Stimulated activated CD8-positive, alpha-beta memory T cell treated with anti-CD3 and anti-CD28 coated beads, Interleukin-12 subunit alpha, Interleukin-12 subunit beta, amount 100 ng/mL, for 24 hours (primary cell): ENCODE measurements at regions not wholly inside any gene's neighbourhood (a gene's known extent, or its start where the extent isn't known, plus 50 kb on each side); places are given as distances from the start of the nearest gene placed in this dataset.
A peak's percentile ranks its signal among the peaks of the same experiment; 100 is the strongest.
"Not testable (repeated sequence)": the region's sequence is repeated elsewhere in the genome, so short reads cannot be mapped to it uniquely, and the experiment has no call there.

Experiments used
- DNase-seq: peaks from one replicate; pipeline ENCODE4 v3.0.0-alpha.2; 2020; ENCODE audit errors: extremely low read depth

- no peak for DNase-seq
Observed at GRCh38 chr17:27209316-27209715, 84.6 kb upstream of the WSB1 start.

DNA sequence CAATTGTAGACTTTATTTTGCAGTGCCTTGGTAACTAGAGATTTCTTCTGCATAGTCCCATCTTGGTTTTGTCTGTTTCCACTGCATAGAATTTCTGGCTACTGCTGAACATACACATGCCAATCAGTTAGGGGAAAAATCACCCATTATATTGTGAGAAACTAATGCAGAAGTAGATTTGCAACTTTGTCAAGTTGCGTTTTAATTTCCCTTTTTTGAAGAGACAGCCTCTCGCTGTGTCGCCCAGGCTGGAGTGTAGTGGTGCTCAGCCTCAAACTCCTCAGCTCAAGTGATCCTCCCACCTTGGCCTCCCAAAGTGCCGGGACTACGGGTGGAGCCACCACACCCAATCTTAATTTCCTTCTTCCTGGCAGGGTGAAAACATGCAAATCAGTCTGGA lies 83.1 kb upstream of the WSB1 start:
- DNase-seq, result not testable (repeated sequence)

- DNase-seq, result no peak
Observed at GRCh38 chr17:27216836-27217235, 77.1 kb upstream of the WSB1 start.

- DNase-seq, result no peak
Observed at GRCh38 chr17:27217631-27218030, 76.3 kb upstream of the WSB1 start.

GRCh38 chr17:27218041-27218440 lies 75.9 kb upstream of the WSB1 start:
- no peak for DNase-seq

- DNase-seq, result no peak
Observed at GRCh38 chr17:27218719-27219488, 75.0 kb upstream of the WSB1 start.

DNA sequence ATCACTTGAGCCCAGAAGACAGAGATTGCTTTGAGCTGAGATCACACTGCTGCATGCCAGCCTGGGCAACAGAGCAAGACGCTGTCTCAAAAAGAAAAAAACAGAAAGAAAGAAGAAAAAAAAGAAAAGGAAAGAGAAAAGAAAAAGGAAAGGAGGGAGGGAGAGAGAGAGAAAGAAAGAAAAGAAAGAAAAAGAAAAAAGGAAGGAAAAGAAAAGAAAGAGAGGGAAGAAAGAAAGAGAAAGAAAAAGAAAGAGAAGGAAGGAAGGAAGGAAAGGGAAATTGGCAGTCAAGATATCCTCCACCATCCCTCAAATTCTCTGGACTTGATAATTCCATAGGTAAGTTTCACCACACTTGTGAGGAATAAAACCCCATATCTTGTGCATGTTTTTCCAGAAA lies 71.4 kb upstream of the WSB1 start:
- no peak for DNase-seq

DNA sequence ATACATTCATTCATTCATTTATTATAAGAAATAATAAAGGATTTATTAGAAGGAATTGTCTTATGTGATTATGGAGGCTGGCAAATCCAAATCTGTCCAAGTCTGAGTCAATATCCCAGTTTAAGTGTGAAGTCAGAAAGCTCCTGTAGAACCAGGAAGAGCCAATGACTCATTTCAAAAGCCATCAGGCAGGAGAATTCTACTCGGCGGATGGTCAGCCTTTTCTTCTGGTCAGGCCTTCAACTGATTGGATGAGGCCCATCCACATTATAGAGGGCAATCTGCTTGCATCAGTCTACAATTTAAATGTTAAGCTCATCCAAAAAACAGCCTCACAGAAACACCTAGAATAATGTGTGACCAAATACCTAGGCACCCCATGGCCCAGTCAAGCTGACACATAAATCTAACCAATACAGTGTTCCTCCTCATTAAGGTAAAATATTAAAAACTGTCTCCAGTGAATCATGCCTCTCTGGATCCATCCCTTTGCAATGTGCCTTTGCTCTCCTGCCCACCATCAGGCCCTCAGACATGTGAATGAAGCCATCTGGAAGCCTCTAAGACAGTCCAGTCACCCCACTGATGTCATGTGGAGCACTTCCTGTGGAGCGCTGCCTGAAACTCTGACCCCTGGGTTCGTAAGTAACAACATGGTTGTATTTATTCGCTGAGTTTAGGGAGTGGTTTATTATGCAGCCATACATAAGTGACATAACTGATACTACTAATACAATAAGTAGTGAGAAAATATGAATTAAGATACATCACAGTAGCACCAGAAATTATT lies 69.2 kb upstream of the WSB1 start:
- no peak for DNase-seq

DNA sequence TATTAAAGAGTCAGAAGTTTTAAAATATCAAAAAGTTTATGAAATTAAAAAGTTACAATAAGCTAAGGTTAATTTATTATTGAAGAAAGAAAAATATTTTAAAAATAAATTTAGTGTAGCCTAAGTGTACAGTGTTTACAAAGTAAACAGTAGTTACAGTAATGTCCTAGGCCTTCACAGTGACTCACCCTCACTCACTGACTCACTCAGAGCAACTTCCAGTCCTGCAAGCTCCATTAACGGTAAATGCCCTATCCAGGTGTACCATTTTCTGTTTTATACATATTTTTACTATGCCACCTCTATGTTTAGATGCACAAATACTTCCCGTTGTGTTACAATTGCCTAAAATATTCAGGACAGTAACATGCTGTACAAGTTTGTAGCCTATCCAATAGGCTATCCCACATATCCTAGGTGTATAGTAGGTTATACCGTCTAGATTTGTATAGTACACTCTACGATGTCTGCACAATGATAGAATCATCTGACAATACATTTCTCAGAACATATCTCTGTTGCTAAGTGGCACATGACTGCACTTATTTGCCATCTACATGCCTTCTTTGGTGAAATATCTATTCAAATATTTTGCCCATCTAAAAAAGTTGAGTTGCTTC lies 67.2 kb upstream of the WSB1 start:
- DNase-seq, result no peak

GRCh38 chr17:27230996-27231395 lies 62.9 kb upstream of the WSB1 start:
- no peak for DNase-seq

- DNase-seq, result no peak
Observed at GRCh38 chr17:27232328-27232727, 61.6 kb upstream of the WSB1 start.

- DNase-seq, result no peak
Observed at GRCh38 chr17:27233059-27233458, 60.9 kb upstream of the WSB1 start.

- DNase-seq, result no peak
Observed at GRCh38 chr17:27233776-27234175, 60.1 kb upstream of the WSB1 start.

DNA sequence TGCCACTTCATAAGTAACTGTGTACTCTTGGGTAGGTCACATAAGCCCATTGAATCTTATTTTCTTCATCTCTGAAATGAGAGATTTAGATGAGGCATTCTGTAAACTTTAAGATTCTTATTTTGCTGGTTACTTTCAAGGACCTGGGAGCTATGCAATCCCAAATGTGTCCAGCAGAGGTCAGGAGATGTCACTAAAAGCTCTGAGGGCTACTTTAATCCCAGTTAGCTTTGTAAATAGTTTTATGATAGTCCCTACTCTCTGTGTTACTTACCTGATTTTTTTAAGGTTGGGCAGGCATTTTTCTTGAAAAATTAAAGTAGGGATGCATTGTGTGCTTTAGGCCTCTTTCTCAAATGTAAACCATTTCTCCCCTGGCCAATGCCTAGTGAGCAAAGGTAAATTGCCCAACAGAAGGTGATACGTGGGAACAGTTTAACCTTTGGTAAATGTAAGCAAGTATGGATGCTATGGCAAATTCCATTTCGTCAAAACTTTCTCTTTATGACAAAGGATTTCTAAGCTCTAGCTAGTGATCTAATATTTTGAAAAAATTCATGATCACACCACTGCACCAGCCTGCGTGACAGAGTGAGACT lies 57.1 kb upstream of the WSB1 start:
- DNase-seq, result peak; percentile 33

- no peak for DNase-seq
Observed at GRCh38 chr17:27237890-27238289, 56.0 kb upstream of the WSB1 start.

- DNase-seq, result no peak
Observed at GRCh38 chr17:27239046-27239445, 54.9 kb upstream of the WSB1 start.

- no peak for DNase-seq
Observed at GRCh38 chr17:27239584-27239983, 54.3 kb upstream of the WSB1 start.

GRCh38 chr17:27240086-27240801 lies 53.7 kb upstream of the WSB1 start:
- no peak for DNase-seq

- DNase-seq, result no peak
Observed at GRCh38 chr17:27240802-27241155, 53.1 kb upstream of the WSB1 start.

DNA sequence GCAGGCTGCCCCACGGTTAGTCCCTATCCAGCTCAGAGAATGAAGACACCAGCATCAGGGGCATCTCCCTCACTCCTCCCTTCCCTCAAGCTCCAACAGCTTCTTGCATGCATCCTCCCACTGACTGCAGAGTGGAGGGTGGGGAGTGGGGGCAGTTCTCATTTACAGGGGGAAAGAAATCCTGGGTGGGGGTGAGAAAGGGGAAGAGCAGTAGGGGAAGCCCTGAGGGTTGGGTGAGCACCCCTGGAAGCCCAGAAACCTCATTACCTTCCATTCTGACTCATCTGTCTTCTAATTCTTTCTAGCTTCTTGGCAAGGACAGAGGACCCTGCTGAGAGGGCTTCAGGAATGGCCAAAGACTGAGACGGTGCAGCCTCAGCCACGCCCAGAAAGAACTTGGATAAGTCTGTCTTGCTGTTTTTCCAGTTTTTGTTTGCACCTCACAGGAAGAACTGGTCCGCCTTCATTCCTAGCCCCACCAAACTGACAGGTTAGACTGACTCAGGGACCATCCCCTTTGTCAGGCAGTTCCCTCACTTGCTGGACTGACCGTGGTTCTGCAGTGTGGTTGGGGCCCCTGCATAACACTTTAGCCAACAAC lies 52.5 kb upstream of the WSB1 start:
- no peak for DNase-seq

DNA sequence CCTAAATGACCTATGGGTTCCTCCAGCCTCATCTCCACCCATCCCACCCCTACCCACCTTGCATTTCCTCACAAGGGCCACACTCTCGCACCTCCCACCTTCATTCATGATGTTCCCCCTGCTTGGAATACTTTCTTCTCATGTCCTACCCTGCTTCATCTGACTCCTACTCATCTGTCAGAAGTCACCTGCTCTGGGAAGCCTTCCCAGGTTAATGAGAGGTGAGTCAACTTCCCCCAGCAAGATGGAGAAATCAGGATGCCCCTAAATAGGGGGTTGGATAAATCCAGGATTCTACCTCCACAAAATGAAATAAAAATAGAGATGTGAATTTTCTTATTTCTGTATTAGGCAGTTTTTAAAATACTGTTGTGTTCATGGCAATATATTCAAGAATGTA lies 51.0 kb upstream of the WSB1 start:
- DNase-seq, result no peak

DNA sequence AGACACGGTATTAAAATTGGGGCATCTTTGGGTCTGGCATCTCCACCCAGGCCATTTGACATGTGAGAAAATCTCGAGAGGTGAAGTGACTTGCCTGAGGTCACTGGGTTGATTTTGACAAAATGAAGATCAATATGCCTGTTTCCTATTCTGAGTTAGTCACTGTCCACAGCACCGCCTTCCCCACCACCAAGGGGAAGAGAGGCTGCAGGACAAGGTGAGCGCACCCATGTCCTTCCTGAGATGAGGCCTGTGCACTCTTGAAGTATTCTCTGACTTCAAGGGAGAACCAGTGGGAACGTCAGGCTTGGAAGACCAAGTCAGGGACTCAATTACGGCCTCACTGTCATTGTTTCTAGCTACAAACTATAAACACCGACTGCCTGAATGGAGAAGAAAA lies 49.9 kb upstream of the WSB1 start:
- no peak for DNase-seq
